ENCODE measurements at regions not wholly inside any gene's neighbourhood (a gene's known extent, or its start where the extent isn't known, plus 50 kb on each side); places are given as distances from the start of the nearest gene placed in this dataset.
"Not testable (repeated sequence)": the region's sequence is repeated elsewhere in the genome, so short reads cannot be mapped to it uniquely, and the experiment has no call there.

DNA sequence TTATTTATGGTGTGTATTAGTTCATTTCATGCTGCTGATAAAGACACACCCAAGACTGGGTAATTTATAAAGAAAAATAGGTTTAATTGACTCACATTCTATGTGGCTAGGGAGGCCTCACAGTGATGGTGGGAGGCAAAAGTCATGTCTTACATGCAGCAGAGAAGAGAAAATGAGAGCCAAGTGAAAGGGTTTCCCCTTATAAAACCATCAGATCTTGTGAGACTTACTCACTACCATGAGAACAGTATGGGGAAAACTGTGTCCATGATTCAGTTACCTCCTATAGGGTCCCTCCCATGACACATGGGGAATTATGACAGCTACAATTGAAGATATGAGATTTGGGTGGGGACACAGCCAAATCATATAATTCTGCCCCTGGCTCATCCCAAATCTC lies 150.0 kb upstream of the AHI1 start:
- DNase-seq (ENCODE audit: low read depth): no peak

DNA sequence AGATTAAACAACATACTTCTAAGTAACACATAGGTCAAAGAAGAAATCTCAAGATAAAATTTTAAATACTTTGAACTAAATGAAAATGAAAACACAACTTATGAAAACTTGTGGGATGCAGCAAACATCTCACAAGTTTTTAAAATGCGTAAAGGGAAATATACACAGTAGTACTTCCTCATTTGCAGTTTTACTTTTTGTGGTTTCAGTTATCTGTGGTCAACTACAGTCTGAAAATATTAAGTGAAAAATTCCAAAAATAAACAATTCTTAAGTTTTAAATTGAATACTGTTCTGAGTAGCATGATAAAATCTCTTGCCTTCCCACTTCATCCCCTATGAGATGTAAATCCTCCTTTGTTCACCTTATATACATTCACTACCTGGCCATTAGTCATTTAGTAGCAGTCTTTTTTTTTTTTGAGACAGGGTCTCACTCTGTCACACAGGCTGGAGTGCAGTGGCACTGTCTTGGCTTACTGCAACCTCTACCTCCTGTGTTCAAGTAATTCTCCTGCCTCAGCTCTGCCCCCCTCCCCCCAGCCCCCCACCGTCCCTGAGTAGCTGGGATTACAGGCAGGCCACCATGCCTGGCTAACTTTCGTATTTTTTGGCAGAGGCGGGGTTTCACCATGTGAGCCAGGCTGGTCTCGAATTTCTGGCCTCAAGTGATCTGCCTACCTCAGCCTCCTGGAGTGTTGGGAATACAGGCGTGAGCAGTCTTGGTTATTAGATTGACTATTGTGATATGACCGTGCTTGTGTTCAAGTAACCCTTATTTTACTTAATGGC lies 154.6 kb upstream of the AHI1 start:
- no peak for DNase-seq (ENCODE audit: low read depth)

DNA sequence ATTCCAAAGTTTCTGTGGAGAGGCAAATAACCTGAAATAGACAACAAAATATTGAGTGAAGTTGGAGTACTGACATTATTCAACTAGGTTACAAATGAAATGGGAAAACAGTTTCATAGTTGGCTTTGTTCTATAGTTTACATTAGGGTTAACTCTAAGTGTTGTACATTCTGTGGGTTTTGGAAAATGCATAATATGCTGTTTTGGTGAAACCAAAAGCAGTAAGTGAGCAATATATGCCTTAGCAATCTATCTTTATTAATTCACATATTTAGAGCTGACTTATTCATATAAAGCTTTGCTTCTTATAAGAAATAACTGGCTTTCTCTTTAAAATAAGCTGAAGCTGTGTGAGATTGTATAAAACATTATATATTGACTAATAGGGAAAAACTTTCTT lies 157.5 kb upstream of the AHI1 start:
- no peak for DNase-seq (ENCODE audit: low read depth)

DNA sequence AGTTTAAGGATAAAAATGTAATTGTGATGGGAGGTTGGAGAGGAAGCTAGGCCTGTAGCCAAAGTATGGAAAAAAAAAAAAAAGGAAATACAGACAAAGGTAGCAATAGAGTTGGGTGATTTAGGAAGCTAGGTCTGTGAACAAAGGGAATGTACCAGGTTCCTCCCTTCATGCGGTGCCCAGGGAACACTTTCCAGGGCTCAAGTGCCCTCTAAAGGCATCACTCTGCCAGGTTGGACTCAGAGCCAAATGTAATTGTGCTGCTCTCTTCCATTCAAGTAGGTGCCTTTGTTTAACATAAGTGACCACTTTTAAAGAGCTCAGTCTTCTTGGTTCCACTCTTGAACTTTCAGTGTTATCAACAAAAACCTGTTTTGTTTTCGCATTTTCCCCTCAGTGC lies 159.7 kb upstream of the AHI1 start:
- no peak for DNase-seq (ENCODE audit: low read depth)

DNA sequence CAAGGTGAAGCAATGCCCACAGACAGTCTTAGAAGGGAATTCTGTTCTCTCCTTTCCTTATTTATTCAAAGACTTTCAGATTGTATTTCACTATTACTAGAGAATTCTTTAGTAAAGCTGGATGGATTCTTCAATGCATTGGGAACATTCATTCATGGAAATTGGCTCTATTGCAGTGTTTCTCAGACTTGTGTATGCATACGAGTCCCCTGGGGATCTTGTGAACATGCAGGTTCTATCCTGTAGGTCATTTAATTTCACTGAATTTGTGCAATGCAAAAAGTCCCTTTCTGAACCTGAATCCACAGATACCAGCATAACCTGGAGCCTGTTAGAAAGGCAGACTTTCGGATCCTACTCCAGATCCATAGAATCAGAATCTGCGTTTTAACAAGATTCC lies 160.9 kb upstream of the AHI1 start:
- no peak for DNase-seq (ENCODE audit: low read depth)

DNA sequence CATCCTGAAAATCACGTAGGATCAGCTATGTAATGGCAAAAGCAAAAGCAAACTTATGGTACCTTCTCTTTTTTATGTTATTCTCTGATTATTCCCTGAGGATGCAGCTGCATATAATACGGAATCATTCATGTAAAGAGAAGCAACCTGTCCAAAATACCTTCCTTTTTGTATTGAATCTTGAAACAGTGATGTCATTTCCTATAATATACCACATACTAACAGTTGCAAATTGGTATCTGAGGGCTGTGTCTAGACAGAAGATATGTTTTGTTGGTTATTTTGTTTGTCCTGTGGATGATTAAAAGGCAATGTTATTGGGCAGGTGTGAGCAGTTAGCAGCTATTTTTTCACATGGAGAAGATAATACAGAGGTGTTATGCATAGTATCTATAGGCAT lies 161.4 kb upstream of the AHI1 start:
- no peak for DNase-seq (ENCODE audit: low read depth)

DNA sequence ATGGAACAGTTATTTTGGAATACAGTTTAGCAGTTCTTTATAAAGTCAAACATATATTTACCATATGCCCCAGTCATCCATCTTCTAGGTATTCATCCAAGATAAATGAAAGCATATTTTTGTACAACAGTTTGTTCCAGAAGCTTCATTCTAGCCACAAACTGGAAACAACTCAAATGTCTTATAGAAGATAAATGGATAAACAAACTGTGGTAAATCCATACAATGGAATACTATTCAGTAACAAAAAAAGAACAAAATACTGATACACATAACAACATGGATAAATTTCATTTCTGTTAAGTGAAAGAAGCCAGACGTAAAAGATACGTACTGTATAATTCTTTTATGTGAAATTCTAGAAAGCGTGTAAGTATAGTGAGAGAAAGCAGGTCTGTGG lies 167.0 kb upstream of the AHI1 start:
- no peak for DNase-seq (ENCODE audit: low read depth)

DNA sequence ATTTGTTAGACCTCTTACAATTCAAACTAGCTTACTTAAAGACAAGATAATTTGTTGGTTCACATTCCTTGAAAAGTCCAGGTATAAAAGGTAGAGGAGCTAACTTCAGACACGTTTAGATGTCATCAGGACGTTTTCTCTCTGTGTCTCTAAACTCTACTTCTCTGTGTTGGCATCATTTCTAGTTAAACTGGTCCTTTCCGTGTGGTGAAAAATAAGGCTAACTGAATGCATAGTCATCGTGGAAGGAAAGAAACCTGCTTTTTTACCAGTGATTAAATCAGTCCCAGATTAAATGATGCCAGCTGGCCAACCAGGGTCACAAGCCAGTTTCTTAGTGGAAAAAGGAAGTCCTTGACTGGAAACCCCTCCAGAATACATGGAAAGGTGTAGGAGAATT lies 168.4 kb upstream of the AHI1 start:
- DNase-seq (ENCODE audit: low read depth): no peak

DNA sequence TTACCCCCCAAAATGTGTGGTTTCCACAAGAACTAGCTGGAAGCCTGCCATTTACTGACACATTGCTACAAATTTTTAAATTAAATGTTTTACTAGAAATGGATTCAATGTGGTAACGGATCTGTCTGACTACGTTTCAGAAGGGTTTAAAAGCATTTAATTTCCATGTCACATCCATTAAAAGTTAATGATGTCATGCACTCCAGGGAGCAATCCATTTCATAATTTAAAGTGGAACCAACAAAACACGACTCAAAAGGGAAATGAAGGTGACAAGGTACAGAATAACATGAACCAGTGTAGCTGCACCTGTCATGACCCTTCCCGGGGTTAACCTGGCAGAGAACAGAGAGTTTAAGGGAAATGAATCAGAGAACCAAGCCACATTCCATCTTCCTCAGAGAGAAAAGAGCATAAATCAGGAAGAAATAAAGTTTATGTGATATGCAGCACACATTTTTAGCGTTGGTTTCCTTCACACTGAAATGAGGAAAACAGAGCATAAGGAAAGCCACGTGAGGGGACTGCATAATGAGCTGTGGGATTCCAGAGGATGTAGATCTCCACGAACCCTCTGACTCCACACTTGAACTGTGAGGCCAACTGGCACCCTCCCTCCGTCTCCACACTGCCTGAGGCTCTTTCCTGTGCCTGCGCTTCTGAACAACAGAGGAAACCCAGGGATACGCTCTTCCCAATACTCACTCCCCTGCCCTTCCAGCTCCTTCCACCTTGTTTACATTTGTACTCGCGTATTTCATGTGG lies 170.3 kb upstream of the AHI1 start:
- peak; percentile 5 for DNase-seq (ENCODE audit: low read depth)

DNA sequence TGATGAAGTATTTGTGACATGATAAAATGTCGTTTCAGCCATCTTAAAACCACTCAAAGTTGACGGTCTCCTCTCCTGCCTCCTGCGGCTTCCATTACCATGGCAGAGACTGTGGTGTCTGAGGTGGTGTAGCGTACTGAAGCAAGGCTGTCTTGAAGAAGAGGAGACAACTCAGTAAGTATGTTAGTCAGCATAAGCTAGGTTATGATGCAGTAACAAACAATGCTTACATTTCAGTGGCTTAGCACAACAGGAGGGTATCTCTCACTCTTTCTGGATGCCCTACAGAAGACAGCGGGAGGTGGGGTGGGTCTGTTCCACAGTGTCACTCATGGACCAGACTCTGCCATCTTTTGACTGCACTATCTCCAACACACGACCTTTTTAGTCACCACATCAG lies 174.7 kb upstream of the AHI1 start:
- DNase-seq (ENCODE audit: low read depth): no peak

DNA sequence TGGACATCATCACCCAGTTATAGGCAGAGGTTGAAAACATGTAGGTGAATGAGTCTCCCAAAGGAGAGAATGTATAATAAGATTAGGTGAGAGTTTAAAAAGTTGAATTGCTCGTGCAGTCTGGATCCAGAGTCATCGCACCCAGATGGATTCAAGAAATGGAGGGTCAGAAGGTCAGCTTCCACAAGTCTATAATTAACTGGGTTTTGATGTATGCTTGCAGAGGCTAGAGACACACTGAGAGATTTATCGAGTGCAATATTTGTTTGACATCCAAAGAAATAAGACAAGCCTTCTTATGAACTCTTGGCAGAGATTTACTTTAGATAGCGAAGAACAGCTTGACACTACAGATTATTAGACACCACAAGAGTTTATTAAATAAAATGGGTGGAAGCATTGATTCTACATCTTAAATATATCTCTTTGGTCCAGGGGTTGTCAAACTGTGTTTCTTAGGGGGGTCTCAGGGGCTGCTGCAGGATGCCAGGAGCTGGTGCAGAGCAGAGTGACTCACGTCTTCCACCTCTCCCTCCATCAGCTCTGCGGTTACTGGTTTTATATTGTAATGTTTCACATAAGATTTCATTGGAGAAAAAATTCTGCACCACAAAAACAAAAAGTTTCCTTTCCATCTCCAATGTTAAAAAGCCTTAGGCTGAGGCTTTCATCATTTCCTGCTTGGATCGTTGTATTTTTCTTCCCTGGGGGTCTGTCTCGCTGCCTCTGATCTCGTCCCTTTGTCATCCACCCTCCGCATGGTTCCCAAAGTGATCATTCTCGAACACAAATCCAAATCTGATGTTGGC lies 176.2 kb upstream of the AHI1 start:
- DNase-seq (ENCODE audit: low read depth): peak; percentile 61

DNA sequence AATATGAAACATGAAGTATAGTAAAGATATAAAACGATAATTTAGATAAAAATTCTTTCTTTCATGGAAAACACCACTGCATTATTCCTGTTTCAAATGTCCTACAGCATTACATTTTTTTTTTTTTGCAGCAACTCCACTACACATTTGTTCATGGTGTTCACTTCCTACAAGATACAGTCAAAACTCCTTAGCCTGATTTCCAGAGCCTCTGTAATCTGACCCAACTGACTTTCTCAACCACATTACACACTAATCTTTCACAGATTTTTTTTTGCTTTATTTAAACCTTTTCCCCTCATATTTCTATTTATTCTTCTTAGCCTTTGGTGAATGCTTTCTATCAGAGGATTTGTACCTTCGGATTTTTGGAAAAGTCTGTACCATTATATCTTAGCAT lies 176.5 kb upstream of the PDE7B start:
- no peak for DNase-seq (ENCODE audit: low read depth)

DNA sequence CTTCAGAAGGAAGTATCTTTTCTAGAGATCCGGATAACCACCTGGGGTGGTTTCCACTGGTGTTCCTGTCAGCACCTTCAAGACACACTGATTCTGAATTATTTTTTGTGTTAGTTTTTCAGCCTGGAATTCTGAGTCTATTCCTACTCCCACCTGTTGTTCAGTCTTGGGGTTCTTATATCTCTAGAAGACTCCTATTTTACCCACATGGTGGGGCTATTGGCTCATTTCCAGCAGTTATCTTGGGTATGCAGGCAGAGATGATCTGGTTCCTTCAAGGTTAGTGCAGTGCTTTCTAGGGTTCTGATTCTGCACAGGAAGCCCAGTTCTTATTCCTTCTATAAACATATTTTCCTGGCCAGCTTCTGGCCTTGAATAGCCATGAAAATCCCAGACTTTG lies 175.6 kb upstream of the PDE7B start:
- peak; percentile 41 for DNase-seq (ENCODE audit: low read depth)

DNA sequence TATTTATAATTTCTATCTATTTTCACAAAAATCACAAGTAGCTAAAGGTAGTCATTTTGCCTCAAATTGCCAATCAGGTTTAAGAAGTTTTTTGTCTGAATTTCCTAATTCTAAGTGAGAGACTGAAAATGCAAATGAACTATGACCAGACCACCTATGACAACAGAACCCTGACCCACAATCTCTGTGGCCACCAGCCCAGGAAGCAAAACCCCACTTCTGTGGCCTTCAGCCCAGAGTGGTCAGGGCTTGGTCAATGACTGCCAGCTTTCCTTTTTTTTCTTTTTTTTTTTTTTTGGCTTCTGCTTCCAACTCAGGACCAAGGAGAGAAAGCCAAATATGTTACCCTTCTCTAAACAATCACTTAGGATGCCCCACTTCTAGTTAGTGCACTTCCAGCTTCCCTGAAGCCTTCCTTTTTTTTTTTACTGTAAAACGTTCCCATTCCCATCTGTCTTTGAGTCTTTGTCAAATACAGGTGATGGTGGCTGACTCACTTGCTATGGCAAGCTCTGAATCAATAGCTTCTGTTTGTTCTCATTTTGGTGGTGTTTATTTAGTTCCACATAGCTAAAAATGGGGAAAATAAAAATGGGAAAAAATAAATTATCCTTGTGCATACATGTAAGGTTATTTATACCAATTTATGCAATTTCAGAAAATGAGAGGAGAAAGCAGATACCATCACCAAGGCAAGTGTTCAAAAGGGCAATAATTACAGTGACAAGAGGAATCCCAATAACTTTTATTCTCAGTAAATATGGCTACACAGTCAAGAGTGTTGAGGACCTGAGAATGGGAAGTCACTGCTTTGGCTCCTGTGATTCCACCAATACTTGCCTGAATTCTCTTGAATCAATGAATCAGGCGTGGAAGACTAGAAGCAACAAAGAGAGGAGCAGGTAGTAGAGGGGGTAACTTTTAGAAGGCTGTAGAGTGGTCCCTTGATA lies 170.3 kb upstream of the PDE7B start:
- DNase-seq (ENCODE audit: low read depth): peak; percentile 2

DNA sequence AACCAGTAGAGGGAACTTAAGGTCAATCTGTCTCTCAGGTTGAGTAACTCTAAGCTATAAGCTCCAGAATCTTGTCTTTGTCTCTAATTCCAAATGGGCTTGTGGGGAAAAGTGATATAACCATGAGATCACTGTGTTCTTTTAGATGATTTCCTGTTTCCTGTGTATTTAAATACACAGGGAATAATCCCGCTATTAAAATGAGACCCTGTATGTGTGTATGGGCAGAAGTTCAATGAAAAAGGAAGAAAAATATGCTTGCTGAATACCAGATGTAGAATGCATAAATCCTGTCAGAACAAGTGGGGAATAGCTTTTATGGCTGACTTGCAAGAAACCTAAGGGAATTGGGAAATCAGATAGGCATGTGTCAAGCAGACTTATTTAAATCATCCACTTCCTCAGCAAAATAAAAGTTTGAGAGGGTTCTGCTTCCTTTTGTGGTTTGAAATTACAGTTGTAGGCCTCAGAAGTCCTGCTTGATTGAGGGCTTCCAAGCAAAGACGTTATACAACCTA lies 164.7 kb upstream of the PDE7B start:
- DNase-seq (ENCODE audit: low read depth): peak; percentile 65

DNA sequence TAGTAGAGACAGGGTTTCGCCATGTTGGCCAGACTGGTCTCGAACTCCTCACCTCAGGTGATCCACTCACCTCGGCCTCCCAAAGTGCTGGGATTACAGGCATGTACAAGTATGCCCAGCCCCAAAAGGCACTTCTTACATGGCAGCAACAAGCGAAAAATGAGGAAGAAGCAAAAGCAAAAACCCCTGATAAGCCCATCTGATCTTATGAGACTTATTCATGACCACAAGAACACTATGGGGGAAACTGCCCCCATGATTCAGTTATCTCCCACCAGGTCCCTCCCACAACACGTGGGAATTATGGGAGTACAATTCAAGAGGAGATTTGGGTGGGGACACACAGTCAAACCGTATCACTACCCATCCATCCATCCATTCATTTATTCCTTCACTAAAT lies 163.0 kb upstream of the PDE7B start:
- DNase-seq (ENCODE audit: low read depth): not testable (repeated sequence)

DNA sequence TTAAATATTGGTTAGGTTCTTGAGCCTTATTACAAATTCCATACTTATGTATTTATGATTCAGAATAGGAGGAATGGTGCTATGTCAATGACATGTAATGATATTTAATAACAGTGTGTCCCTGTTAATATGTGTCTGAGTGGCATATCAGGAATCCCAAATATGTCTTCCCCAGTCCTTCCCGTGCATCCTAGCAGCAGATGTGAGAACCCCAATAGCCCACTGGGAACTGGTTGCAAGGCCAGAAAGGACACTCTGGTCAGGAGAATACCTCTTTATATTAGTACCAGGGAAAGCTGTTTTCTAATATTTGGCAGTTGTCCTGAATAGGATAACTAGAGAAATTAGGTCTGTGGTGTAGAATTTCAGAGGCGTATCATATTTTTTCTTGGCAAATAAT lies 159.1 kb upstream of the PDE7B start:
- DNase-seq (ENCODE audit: low read depth): no peak

DNA sequence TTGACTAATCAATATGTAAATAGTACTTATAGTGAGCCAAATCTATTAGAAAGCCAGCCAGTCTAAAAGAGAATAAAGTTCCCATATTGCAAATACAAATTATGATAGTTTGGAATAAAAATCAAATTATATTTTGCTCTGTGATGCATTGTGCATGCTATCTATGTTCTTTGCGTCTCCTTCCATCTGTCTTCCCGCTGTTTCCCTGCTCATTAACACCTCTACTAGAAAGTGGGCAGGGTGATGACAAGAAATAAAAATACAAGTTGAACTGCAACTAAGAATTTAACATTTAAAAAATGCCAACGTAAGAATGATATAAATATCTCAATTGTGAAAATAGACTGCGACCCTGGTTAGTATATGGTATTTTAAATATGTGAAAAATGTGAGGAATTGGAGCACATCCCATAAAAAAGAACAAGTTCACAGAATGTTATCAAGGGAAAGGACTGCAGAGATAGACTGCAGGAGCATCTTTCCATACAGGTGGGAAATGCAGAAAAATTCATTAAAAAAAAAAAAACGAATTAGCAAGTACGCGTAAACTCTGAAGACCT lies 157.6 kb upstream of the PDE7B start:
- no peak for DNase-seq (ENCODE audit: low read depth)

DNA sequence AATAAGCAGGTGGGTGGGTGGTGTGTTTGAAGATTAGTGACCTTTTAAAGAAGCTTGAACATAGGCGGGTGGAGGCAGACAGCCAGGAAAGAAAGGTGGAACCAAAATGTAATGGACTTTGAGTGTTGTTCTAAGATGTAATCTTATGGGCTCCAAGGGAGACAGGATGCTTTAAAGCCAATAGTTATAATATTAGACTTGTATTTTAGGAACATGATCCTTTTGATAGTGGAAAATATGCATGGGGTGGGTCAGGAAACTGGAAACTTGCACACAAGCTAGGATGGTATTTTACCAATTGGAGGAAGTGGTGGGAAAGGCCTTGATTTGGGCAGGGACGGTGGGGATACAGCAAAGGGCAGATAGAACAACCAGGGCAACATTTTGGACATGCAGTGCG lies 151.8 kb upstream of the PDE7B start:
- no peak for DNase-seq (ENCODE audit: low read depth)

DNA sequence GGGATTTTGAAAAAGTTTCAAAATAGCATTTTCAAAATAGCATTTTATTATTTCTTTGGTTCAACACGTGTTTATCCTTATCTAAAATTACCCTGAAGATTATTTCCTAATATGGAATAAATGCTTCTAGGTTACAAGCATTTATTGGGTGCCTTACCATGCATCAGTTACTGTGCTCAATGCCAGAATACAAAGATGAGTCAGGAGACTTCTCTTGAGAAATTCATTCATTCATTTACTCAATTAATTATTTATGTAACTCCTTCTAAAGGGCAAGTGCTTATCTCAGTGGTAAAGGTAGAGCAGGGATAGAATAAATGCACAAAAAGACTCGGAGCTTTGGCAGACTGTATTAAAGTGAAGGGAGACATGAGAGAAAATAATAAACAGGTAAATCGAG lies 150.1 kb upstream of the PDE7B start:
- no peak for DNase-seq (ENCODE audit: low read depth)

DNA sequence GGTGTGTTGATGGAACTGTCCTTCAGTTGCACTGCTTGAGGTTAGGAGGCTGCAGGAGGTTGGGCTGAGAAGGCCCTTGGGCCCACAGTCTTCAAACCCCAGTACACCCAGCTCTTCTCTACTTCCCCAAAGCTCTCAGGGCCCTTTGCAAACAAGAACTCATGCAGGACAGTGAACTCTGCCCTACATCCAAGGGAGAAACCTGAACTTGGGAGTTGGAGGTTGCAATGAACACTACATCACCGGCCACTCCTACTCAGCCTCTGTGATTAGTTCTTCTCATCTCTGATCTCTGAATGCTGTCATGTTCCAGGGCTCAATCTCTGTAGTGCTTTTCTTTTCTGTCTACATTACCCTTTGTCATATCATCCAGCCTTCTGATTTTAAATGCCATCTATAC lies 148.5 kb upstream of the PDE7B start:
- DNase-seq (ENCODE audit: low read depth): no peak
